ENCODE measurements at regions not wholly inside any gene's neighbourhood (a gene's known extent, or its start where the extent isn't known, plus 50 kb on each side); places are given as distances from the start of the nearest gene placed in this dataset.

DNA sequence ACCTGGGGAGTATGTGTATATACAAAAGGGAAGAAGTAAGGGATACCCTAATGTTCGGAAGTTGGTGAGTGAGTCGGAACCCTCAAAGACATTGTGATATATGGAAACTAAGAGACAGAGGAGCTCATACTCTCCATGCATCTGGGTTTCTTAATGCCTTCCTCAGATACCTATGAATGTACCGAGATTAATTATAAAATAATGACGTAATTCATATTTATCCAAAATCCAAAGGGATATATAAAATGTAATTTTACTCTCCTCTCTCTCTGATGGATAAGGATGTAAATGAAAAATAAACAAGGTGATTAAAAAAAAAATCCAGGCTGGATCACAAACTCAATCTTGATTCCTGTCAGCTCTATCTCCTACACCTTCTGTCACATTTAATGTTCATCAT is 275.9 kb upstream of the FAM241A start:
- Histone ChIP-seq H3K36me3 (no peaks in the 10 kb centered on the region), H3K27ac (no peak overlapping the region), H3K4me1 (no peaks in the 10 kb centered on the region), H3K9me3 (no peaks in the 10 kb centered on the region), H3K4me3 (no peak overlapping the region), H3K27me3 (no peaks in the 10 kb centered on the region)
- DNase-seq (no peak), ATAC-seq (no peak)
- TF ChIP-seq, protein P1, sequence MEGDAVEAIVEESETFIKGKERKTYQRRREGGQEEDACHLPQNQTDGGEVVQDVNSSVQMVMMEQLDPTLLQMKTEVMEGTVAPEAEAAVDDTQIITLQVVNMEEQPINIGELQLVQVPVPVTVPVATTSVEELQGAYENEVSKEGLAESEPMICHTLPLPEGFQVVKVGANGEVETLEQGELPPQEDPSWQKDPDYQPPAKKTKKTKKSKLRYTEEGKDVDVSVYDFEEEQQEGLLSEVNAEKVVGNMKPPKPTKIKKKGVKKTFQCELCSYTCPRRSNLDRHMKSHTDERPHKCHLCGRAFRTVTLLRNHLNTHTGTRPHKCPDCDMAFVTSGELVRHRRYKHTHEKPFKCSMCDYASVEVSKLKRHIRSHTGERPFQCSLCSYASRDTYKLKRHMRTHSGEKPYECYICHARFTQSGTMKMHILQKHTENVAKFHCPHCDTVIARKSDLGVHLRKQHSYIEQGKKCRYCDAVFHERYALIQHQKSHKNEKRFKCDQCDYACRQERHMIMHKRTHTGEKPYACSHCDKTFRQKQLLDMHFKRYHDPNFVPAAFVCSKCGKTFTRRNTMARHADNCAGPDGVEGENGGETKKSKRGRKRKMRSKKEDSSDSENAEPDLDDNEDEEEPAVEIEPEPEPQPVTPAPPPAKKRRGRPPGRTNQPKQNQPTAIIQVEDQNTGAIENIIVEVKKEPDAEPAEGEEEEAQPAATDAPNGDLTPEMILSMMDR (IDR thresholded peaks at IDR 0.05 in 4 of 5, conservative IDR thresholded peaks at IDR 0.05 in 1 of 5), result no peak
- no peak for TF ChIP-seq POLR2A (IDR thresholded peaks at IDR 0.05)
- intact Hi-C loops (cut with DNase I; ENCODE audit: low total_unique reads) (no loop called here), in situ Hi-C loops (cut with MboI; ENCODE audit: low sequenced_read_pairs in 4 of 4) (loop anchor here in 1 of 4 donors (25.0 kb wide), 1 partner anchor 232 kb away; no protein-coding TSS in a partner anchor)

DNA sequence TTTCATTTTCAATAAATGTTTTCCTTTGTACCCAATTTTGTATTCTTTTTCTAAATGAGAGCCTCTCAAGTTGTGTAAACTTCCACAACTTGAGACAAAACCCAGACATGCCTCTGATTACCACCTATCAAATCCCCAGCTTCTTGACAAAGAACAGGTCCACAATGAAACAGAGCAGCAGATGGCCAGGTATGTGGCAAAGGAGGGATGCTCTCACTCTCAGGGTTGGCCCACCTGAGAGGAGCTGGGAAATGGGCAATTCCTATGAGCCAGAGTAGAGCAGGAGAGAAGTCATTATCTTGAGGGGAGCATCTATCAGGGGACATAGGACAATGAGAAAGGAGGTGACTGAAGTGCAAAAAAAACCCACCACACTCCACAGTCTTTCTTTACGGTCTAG is 273.5 kb upstream of the FAM241A start:
- no peak overlapping the region for H3K27ac ChIP-seq
- in situ Hi-C loops (cut with MboI; ENCODE audit: low sequenced_read_pairs in 4 of 4), result loop anchor here in 1 of 4 donors (25.0 kb wide), 1 partner anchor 235 kb away; no protein-coding TSS in a partner anchor
- H3K4me3 ChIP-seq, result no peak overlapping the region
- H3K27me3 ChIP-seq, result no peaks in the 10 kb centered on the region
- H3K9me3 ChIP-seq, result no peaks in the 10 kb centered on the region
- no peak for ATAC-seq
- TF ChIP-seq, protein P1 (IDR thresholded peaks at IDR 0.05 in 4 of 5, conservative IDR thresholded peaks at IDR 0.05 in 1 of 5), result no peak
- no peaks in the 10 kb centered on the region for H3K4me1 ChIP-seq
- H3K36me3 ChIP-seq, result no peaks in the 10 kb centered on the region
- intact Hi-C loops (cut with DNase I; ENCODE audit: low total_unique reads), result no loop called here
- no peak for DNase-seq

DNA sequence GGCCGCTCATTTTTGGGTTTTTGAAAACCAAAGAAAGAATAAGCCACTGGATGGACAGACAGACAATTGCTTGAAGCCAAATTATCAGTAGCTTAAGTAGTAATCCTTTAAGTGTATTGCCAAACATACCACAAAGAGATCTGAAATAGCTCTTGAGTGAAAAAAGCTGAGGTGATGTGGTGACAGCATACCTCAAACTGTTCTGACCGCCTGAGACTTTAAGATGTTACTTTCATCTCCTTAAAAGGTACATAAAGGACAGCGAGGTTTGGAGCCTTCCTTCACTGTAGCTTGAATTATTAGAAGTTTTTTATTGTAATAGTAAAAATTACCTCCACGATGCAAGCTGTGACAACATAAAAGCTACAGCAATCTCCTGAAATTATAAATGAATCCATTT is 271.5 kb upstream of the FAM241A start:
- Histone ChIP-seq H3K27me3 (no peaks in the 10 kb centered on the region), H3K9me3 (no peaks in the 10 kb centered on the region), H3K27ac (no peak overlapping the region), H3K4me3 (no peak overlapping the region), H3K4me1 (no peaks in the 10 kb centered on the region), H3K36me3 (no peaks in the 10 kb centered on the region)
- no peak for TF ChIP-seq POLR2A (IDR thresholded peaks at IDR 0.05)
- TF ChIP-seq, protein P1 (IDR thresholded peaks at IDR 0.05 in 4 of 5, conservative IDR thresholded peaks at IDR 0.05 in 1 of 5), result no peak
- in situ Hi-C loops (cut with MboI; ENCODE audit: low sequenced_read_pairs in 4 of 4) (loop anchor here in 1 of 4 donors (25.0 kb wide), 1 partner anchor 236 kb away; no protein-coding TSS in a partner anchor), intact Hi-C loops (cut with DNase I; ENCODE audit: low total_unique reads) (no loop called here)
- DNase-seq (no peak), ATAC-seq (no peak)

DNA sequence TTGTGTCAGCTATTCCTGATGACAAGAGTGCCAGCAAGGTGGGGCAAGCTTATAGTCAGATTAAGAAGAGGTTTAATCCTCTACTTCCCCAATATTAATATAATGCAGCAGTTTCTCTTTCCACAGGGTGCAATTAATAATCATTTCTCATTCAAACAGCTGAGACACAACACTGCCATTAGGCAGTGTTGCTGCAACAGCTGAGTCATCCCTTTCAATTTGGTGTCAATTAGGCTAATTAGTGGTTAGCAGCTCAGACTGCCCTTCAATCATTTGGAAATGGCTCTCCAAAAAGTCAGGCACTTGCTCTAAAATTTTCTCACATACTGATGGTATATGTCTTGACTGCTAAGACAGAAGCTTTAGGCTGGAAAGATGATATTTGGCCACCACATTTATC is 265.7 kb upstream of the FAM241A start:
- Histone ChIP-seq H3K36me3 (no peaks in the 10 kb centered on the region), H3K4me1 (no peaks in the 10 kb centered on the region), H3K27ac (no peak overlapping the region), H3K4me3 (no peak overlapping the region), H3K9me3 (no peaks in the 10 kb centered on the region), H3K27me3 (no peaks in the 10 kb centered on the region)
- DNase-seq, result no peak
- intact Hi-C loops (cut with DNase I; ENCODE audit: low total_unique reads) (no loop called here), in situ Hi-C loops (cut with MboI; ENCODE audit: low sequenced_read_pairs in 4 of 4) (no loop called here)
- no peak for TF ChIP-seq POLR2A (IDR thresholded peaks at IDR 0.05)
- TF ChIP-seq, protein P1 (IDR thresholded peaks at IDR 0.05 in 4 of 5, conservative IDR thresholded peaks at IDR 0.05 in 1 of 5), result no peak
- no peak for ATAC-seq

DNA sequence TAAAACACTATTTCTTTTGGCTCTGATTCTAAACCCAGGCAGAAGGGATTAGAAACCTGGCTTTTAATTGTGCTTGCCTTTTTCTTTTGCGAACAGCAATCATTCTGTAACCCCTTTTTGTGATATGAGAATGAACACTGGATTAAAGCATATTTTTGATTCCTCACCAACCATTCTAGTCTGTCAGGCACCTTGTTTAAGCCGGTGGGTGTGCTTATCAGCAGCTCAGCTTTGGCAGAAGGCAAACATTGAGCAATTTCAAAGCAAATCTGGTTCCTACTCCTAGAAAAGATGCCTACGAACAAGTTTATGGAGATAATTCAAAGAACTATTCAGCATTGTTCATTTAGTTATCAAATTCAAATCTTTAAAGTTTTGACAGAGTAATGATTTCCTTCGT is 265.1 kb upstream of the FAM241A start:
- intact Hi-C loops (cut with DNase I; ENCODE audit: low total_unique reads), result no loop called here
- no peaks in the 10 kb centered on the region for H3K9me3 ChIP-seq
- no peaks in the 10 kb centered on the region for H3K36me3 ChIP-seq
- in situ Hi-C loops (cut with MboI; ENCODE audit: low sequenced_read_pairs in 4 of 4), result no loop called here
- no peak for ATAC-seq
- no peak for DNase-seq
- no peaks in the 10 kb centered on the region for H3K27me3 ChIP-seq
- TF ChIP-seq POLR2A (IDR thresholded peaks at IDR 0.05), result no peak
- TF ChIP-seq, protein P1 (IDR thresholded peaks at IDR 0.05 in 4 of 5, conservative IDR thresholded peaks at IDR 0.05 in 1 of 5), result no peak
- H3K27ac ChIP-seq, result no peak overlapping the region
- H3K4me1 ChIP-seq, result no peaks in the 10 kb centered on the region
- no peak overlapping the region for H3K4me3 ChIP-seq
